CD14-positive monocyte (primary cell): ENCODE measurements at regions not wholly inside any gene's neighbourhood (a gene's known extent, or its start where the extent isn't known, plus 50 kb on each side); places are given as distances from the start of the nearest gene placed in this dataset.

ENCODE experiments used
- DNase-seq, 3 donors: peaks; one replicate each; pipeline ENCODE4 v3.0.0-alpha.2; 2011 to 2022
- H2AFZ ChIP-seq: 2 replicates; pipeline ENCODE4 v1.6.0; 2012; ENCODE audit warnings: mild to moderate bottlenecking, low read depth, low read length, inconsistent platforms; ENCODE audit not compliant: insufficient read depth, poor library complexity, severe bottlenecking
- H3K27ac ChIP-seq, 2 donors: 1 replicate in 1 of 2; 2 replicates in 1 of 2; pipeline ENCODE4 v1.5.1; 2012 to 2013; ENCODE audit warnings: low read length in 2 of 2, control low read depth in 1 of 2, inconsistent platforms in 1 of 2, low read depth in 1 of 2, mild to moderate bottlenecking in 1 of 2
- H3K27me3 ChIP-seq, 2 donors: one replicate each; pipeline versions ENCODE4 v1.6.0 to v1.6.1; 2011 to 2013; ENCODE audit warnings: low read length in 2 of 2; ENCODE audit not compliant: control insufficient read depth in 2 of 2, insufficient read depth in 2 of 2
- H3K36me3 ChIP-seq, 2 donors: replicated peaks in 1 of 2; 1 replicate in 1 of 2; 2 replicates in 1 of 2; pipeline versions ENCODE4 v1.5.1 to v1.6.1; 2012 to 2013; ENCODE audit warnings: low read length in 2 of 2, control low read depth in 1 of 2, inconsistent platforms in 1 of 2, mild to moderate bottlenecking in 1 of 2; ENCODE audit not compliant: insufficient read depth in 2 of 2, control insufficient read depth in 1 of 2
- H3K4me1 ChIP-seq, 2 donors: 1 replicate in 1 of 2; 2 replicates in 1 of 2; pipeline versions ENCODE4 v1.5.1 to v1.6.1; 2012 to 2013; ENCODE audit warnings: low read length in 2 of 2, control low read depth in 1 of 2, inconsistent platforms in 1 of 2, mild to moderate bottlenecking in 1 of 2, moderate library complexity in 1 of 2; ENCODE audit not compliant: insufficient read depth in 2 of 2, control insufficient read depth in 1 of 2
- H3K4me2 ChIP-seq: replicated peaks from 2 replicates; pipeline ENCODE3; 2012; ENCODE audit warnings: low read length, moderate library complexity, mild to moderate bottlenecking; ENCODE audit not compliant: poor library complexity, severe bottlenecking; ENCODE audit errors: extremely low read depth
- H3K4me3 ChIP-seq, 3 experiments: fragments of 200-600 bp in 1 of 3; sonication (generic) in 1 of 3; replicated peaks in 1 of 3; 1 replicate in 2 of 3; 2 replicates in 1 of 3; pipeline ENCODE4 v1.5.1; 2011 to 2013; ENCODE audit warnings: low read length in 3 of 3, mild to moderate bottlenecking in 3 of 3, control low read depth in 2 of 3, low read depth in 2 of 3, inconsistent platforms in 1 of 3, moderate library complexity in 1 of 3
- H3K79me2 ChIP-seq: 2 replicates; pipeline ENCODE4 v1.6.0; 2012; ENCODE audit warnings: mild to moderate bottlenecking, control low read depth, inconsistent platforms, low read length, moderate library complexity; ENCODE audit not compliant: insufficient read depth
- H3K9ac ChIP-seq: 2 replicates; pipeline ENCODE4 v1.6.0; 2017; ENCODE audit warnings: low read length, mild to moderate bottlenecking; ENCODE audit not compliant: insufficient read depth, poor library complexity, severe bottlenecking
- H3K9me3 ChIP-seq, 2 donors: replicated peaks in 1 of 2; 1 replicate in 1 of 2; 2 replicates in 1 of 2; pipeline versions ENCODE4 v1.5.1 to v1.6.1; 2012 to 2013; ENCODE audit warnings: low read length in 2 of 2, control low read depth in 1 of 2; ENCODE audit not compliant: control insufficient read depth in 1 of 2, insufficient read depth in 1 of 2
- H4K20me1 ChIP-seq: 2 replicates; pipeline ENCODE4 v1.6.0; 2012; ENCODE audit warnings: mild to moderate bottlenecking, low read length, control low read depth, moderate library complexity; ENCODE audit not compliant: insufficient read depth
- H3K27ac Mint-ChIP-seq, 7 donors: one replicate each; pipeline ENCODE4 v1.8.0; 2020; ENCODE audit warnings: mild to moderate bottlenecking in 7 of 7, mixed read lengths in 7 of 7, moderate library complexity in 6 of 7, inconsistent platforms in 2 of 7
- H3K27me3 Mint-ChIP-seq, 3 donors: one replicate each; pipeline ENCODE4 v1.8.0; 2021 to 2022; ENCODE audit warnings: low read depth in 3 of 3, mild to moderate bottlenecking in 3 of 3, mixed read lengths in 3 of 3, moderate library complexity in 3 of 3, inconsistent platforms in 1 of 3
- H3K36me3 Mint-ChIP-seq, 2 donors: one replicate each; pipeline ENCODE4 v1.8.0; 2020; ENCODE audit warnings: mixed read lengths in 2 of 2, inconsistent platforms in 1 of 2, mild to moderate bottlenecking in 1 of 2
- H3K4me1 Mint-ChIP-seq: one replicate; pipeline ENCODE4 v1.8.0; 2020; ENCODE audit warnings: mild to moderate bottlenecking, mixed read lengths
- H3K4me3 Mint-ChIP-seq, 2 donors: one replicate each; pipeline ENCODE4 v1.8.0; 2020; ENCODE audit warnings: mild to moderate bottlenecking in 2 of 2, mixed read lengths in 2 of 2, moderate library complexity in 1 of 2
- H3K9me3 Mint-ChIP-seq, 7 donors: one replicate each; pipeline ENCODE4 v1.8.0; 2020 to 2022; ENCODE audit warnings: mixed read lengths in 7 of 7, mild to moderate bottlenecking in 6 of 7, moderate library complexity in 6 of 7, inconsistent platforms in 2 of 7
- WGBS: methylation state at CpG from one replicate; pipeline ENCODE4 v1.1.5; 2013; ENCODE audit warnings: missing lambda C conversion rate; ENCODE audit not compliant: insufficient coverage; 5-methylcytosine and 5-hydroxymethylcytosine counted together
- intact Hi-C, 2 donors: fragments of 100-400 bp; cut with micrococcal nuclease; formaldehyde crosslinking; loops; one replicate each; pipeline versions ENCODE4 v1.15.0 to v1.15.1; 2023
- TF ChIP-seq, protein P1 (sequence below): fragments of 200-600 bp; IDR thresholded peaks from one replicate; pipeline ENCODE4 v1.8.0; 2022; ENCODE audit warnings: antibody characterized with exemption, mild to moderate bottlenecking

DNA sequence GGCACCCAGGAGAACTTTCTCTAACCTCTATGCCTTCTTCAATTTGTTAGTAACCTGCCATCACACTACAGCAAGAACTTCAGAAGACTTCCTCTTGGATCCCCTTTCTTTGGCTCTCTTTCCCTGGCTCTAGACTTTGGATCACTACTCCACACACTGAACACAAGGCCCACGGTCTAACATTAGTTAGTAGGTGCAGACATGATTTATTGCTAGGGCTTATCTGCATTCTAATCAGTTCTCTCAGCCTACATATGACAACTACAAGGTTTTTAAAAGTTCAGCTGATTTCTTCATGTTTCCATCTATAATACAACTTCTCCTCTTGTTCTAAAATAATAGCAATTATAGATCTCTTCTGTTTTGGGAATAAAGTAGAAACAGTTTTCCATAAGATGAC lies 209.1 kb upstream of the ANXA10 start:
- H3K4me1 Mint-ChIP-seq: no peaks in the 10 kb centered on the region
- H3K27ac Mint-ChIP-seq: no peak overlapping the region
- no peak overlapping the region for H3K9ac ChIP-seq
- no CpG with 5 or more reads among the region's 1 CpG for WGBS
- no peak overlapping the region for H2AFZ ChIP-seq
- H4K20me1 ChIP-seq: no peaks in the 10 kb centered on the region
- H3K27me3 Mint-ChIP-seq: no peaks in the 10 kb centered on the region
- H3K4me1 ChIP-seq: no peaks in the 10 kb centered on the region
- H3K27me3 ChIP-seq: no peaks in the 10 kb centered on the region
- peaks cover 9% of the 10 kb centered on the region in 2 donors for H3K9me3 ChIP-seq
- no peak for DNase-seq
- TF ChIP-seq, protein P1, sequence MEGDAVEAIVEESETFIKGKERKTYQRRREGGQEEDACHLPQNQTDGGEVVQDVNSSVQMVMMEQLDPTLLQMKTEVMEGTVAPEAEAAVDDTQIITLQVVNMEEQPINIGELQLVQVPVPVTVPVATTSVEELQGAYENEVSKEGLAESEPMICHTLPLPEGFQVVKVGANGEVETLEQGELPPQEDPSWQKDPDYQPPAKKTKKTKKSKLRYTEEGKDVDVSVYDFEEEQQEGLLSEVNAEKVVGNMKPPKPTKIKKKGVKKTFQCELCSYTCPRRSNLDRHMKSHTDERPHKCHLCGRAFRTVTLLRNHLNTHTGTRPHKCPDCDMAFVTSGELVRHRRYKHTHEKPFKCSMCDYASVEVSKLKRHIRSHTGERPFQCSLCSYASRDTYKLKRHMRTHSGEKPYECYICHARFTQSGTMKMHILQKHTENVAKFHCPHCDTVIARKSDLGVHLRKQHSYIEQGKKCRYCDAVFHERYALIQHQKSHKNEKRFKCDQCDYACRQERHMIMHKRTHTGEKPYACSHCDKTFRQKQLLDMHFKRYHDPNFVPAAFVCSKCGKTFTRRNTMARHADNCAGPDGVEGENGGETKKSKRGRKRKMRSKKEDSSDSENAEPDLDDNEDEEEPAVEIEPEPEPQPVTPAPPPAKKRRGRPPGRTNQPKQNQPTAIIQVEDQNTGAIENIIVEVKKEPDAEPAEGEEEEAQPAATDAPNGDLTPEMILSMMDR: no peak
- H3K4me2 ChIP-seq: no peak overlapping the region
- intact Hi-C loops: no loop called here
- H3K79me2 ChIP-seq: no peaks in the 10 kb centered on the region
- H3K36me3 Mint-ChIP-seq: no peaks in the 10 kb centered on the region
- peaks cover 2 to 16% (median 7%) of the 10 kb centered on the region in 7 donors for H3K9me3 Mint-ChIP-seq
- H3K36me3 ChIP-seq: no peaks in the 10 kb centered on the region
- H3K4me3 Mint-ChIP-seq: no peak overlapping the region
- H3K27ac ChIP-seq: no peak overlapping the region
- no peak overlapping the region for H3K4me3 ChIP-seq

DNA sequence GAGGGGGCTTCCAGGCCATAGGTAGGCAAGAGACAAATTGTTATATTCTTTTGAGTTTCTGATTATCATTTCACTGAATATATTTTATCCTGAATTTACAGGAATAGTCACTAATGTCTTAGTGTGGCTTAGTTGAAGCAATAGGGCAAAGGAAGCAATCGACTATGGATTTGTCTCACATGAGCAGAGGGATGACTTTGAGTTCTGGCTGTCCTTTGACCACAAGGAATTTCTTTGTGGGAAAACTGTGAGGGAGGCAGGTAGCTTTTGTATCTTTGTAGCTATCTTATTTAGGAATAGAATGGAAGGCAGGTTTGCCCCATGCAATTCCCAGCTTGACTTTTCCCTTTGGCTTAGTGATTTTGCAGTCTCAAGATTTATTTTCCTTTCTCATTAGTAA lies 207.3 kb upstream of the ANXA10 start:
- Mint-ChIP-seq H3K9me3 (peaks cover 1 to 10% (median 4%) of the 10 kb centered on the region in 7 donors), H3K4me1 (no peaks in the 10 kb centered on the region), H3K36me3 (no peaks in the 10 kb centered on the region), H3K27ac (no peak overlapping the region), H3K4me3 (no peak overlapping the region), H3K27me3 (no peaks in the 10 kb centered on the region)
- TF ChIP-seq, protein P1: no peak
- no peak for DNase-seq
- H3K27me3 ChIP-seq: no peaks in the 10 kb centered on the region
- no peak overlapping the region for H3K4me2 ChIP-seq
- no peaks in the 10 kb centered on the region for H4K20me1 ChIP-seq
- no peak overlapping the region for H3K9ac ChIP-seq
- intact Hi-C loops: no loop called here
- no peaks in the 10 kb centered on the region for H3K36me3 ChIP-seq
- no peak overlapping the region for H3K4me3 ChIP-seq
- H3K4me1 ChIP-seq: no peaks in the 10 kb centered on the region
- no peak overlapping the region for H2AFZ ChIP-seq
- 80% methylated on average over 1 of the region's 1 CpG for WGBS
- H3K79me2 ChIP-seq: no peaks in the 10 kb centered on the region
- no peak overlapping the region for H3K27ac ChIP-seq
- H3K9me3 ChIP-seq: peaks cover 13 to 14% of the 10 kb centered on the region in 2 donors
